ENCODE measurements at regions not wholly inside any gene's neighbourhood (a gene's known extent, or its start where the extent isn't known, plus 50 kb on each side); places are given as distances from the start of the nearest gene placed in this dataset.

DNA sequence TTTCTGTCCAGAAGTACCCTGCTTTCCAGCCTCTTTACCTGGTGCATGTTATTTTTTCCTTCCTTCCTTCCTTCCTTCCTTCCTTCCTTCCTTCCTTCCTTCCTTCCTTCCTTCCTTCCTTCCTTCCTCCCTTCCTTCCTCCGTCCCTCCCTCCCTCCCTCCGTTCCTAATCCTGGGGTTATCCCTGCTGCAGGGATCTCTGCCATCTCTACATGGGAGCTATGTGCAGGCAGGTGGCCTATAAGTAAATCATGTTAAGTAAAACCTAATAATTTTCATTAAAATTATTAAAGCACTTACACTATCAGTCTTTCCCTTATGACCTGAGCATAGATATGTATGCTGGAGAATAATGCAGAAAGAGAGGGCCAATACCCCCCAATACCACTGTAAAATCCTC lies 351.9 kb downstream of the ZSWIM6 start:
- DNase-seq (ENCODE audit: low spot score): no peak
- Histone ChIP-seq H3K9me3 (ENCODE audit: control insufficient read depth in 4 of 4, low read length in 3 of 4) (no peaks in the 10 kb centered on the region), H3K27ac (ENCODE audit: low read depth in 1 of 2, low read length in 2 of 2) (no peak overlapping the region), H3K4me3 (ENCODE audit: low read depth in 1 of 3, low read length in 3 of 3) (no peak overlapping the region), H3K36me3 (ENCODE audit: control insufficient read depth in 4 of 4, insufficient read depth in 3 of 4, low read depth in 1 of 4, low read length in 3 of 4) (no peaks in the 10 kb centered on the region), H3K9ac (ENCODE audit: low read depth in 1 of 2, low read length in 2 of 2) (no peak overlapping the region), H3K4me1 (ENCODE audit: control insufficient read depth in 4 of 4, insufficient read depth in 4 of 4, low read length in 3 of 4) (peaks cover 0 to 4% (median 0%) of the 10 kb centered on the region in 4 donors), H3K27me3 (ENCODE audit: control insufficient read depth in 4 of 4, insufficient read depth in 4 of 4, low read length in 3 of 4) (no peaks in the 10 kb centered on the region)
- WGBS: 84% methylated on average over 2 of the region's 2 CpGs
- TF ChIP-seq HNF4G (IDR thresholded peaks at IDR 0.05): no peak
- TF ChIP-seq FOXA2 (IDR thresholded peaks at IDR 0.05): no peak
- TF ChIP-seq GABPA (IDR thresholded peaks at IDR 0.05 in 1 of 2, conservative IDR thresholded peaks at IDR 0.05 in 1 of 2): no peak
- TF ChIP-seq, protein P1, sequence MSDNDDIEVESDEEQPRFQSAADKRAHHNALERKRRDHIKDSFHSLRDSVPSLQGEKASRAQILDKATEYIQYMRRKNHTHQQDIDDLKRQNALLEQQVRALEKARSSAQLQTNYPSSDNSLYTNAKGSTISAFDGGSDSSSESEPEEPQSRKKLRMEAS (IDR thresholded peaks at IDR 0.05): no peak
- TF ChIP-seq FOXA1 (IDR thresholded peaks at IDR 0.05): no peak
- TF ChIP-seq JUND (IDR thresholded peaks at IDR 0.05): no peak
- TF ChIP-seq RAD21 (IDR thresholded peaks at IDR 0.05): no peak
- TF ChIP-seq, protein P2, sequence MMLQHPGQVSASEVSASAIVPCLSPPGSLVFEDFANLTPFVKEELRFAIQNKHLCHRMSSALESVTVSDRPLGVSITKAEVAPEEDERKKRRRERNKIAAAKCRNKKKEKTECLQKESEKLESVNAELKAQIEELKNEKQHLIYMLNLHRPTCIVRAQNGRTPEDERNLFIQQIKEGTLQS (IDR thresholded peaks at IDR 0.05): no peak
- TF ChIP-seq RXRA (IDR thresholded peaks at IDR 0.05): no peak
- TF ChIP-seq TAF1 (conservative IDR thresholded peaks at IDR 0.05): no peak
- TF ChIP-seq, protein P3, sequence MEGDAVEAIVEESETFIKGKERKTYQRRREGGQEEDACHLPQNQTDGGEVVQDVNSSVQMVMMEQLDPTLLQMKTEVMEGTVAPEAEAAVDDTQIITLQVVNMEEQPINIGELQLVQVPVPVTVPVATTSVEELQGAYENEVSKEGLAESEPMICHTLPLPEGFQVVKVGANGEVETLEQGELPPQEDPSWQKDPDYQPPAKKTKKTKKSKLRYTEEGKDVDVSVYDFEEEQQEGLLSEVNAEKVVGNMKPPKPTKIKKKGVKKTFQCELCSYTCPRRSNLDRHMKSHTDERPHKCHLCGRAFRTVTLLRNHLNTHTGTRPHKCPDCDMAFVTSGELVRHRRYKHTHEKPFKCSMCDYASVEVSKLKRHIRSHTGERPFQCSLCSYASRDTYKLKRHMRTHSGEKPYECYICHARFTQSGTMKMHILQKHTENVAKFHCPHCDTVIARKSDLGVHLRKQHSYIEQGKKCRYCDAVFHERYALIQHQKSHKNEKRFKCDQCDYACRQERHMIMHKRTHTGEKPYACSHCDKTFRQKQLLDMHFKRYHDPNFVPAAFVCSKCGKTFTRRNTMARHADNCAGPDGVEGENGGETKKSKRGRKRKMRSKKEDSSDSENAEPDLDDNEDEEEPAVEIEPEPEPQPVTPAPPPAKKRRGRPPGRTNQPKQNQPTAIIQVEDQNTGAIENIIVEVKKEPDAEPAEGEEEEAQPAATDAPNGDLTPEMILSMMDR (IDR thresholded peaks at IDR 0.05; ENCODE audit: low read depth, low read length, missing input control): no peak
- TF ChIP-seq, protein P4, sequence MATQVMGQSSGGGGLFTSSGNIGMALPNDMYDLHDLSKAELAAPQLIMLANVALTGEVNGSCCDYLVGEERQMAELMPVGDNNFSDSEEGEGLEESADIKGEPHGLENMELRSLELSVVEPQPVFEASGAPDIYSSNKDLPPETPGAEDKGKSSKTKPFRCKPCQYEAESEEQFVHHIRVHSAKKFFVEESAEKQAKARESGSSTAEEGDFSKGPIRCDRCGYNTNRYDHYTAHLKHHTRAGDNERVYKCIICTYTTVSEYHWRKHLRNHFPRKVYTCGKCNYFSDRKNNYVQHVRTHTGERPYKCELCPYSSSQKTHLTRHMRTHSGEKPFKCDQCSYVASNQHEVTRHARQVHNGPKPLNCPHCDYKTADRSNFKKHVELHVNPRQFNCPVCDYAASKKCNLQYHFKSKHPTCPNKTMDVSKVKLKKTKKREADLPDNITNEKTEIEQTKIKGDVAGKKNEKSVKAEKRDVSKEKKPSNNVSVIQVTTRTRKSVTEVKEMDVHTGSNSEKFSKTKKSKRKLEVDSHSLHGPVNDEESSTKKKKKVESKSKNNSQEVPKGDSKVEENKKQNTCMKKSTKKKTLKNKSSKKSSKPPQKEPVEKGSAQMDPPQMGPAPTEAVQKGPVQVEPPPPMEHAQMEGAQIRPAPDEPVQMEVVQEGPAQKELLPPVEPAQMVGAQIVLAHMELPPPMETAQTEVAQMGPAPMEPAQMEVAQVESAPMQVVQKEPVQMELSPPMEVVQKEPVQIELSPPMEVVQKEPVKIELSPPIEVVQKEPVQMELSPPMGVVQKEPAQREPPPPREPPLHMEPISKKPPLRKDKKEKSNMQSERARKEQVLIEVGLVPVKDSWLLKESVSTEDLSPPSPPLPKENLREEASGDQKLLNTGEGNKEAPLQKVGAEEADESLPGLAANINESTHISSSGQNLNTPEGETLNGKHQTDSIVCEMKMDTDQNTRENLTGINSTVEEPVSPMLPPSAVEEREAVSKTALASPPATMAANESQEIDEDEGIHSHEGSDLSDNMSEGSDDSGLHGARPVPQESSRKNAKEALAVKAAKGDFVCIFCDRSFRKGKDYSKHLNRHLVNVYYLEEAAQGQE (IDR thresholded peaks at IDR 0.05): no peak
- no peak for TF ChIP-seq NR2F2 (IDR thresholded peaks at IDR 0.05)
- no peak for TF ChIP-seq YY1 (IDR thresholded peaks at IDR 0.05)
- TF ChIP-seq, protein P5, sequence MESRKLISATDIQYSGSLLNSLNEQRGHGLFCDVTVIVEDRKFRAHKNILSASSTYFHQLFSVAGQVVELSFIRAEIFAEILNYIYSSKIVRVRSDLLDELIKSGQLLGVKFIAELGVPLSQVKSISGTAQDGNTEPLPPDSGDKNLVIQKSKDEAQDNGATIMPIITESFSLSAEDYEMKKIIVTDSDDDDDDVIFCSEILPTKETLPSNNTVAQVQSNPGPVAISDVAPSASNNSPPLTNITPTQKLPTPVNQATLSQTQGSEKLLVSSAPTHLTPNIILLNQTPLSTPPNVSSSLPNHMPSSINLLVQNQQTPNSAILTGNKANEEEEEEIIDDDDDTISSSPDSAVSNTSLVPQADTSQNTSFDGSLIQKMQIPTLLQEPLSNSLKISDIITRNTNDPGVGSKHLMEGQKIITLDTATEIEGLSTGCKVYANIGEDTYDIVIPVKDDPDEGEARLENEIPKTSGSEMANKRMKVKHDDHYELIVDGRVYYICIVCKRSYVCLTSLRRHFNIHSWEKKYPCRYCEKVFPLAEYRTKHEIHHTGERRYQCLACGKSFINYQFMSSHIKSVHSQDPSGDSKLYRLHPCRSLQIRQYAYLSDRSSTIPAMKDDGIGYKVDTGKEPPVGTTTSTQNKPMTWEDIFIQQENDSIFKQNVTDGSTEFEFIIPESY (IDR thresholded peaks at IDR 0.05): no peak
- no peak for TF ChIP-seq EGR1 (IDR thresholded peaks at IDR 0.05; ENCODE audit: low read depth in 2 of 2)
- TF ChIP-seq SP1 (IDR thresholded peaks at IDR 0.05): no peak
- no peak for TF ChIP-seq HNF4A (conservative IDR thresholded peaks at IDR 0.05)
